GM12864 (cell line): ENCODE measurements at regions not wholly inside any gene's neighbourhood (a gene's known extent, or its start where the extent isn't known, plus 50 kb on each side); places are given as distances from the start of the nearest gene placed in this dataset.

Experiments
- DNase-seq: peaks from one replicate; pipeline ENCODE4 v3.0.0-alpha.2; 2011; ENCODE audit warnings: low read depth
- H3K4me3 ChIP-seq: 2 replicates; pipeline ENCODE4 v1.5.1; 2011; ENCODE audit warnings: mild to moderate bottlenecking, low read depth, low read length, control low read depth
- CTCF ChIP-seq: IDR thresholded peaks from 2 replicates; pipeline ENCODE4 v1.5.1; 2011; ENCODE audit warnings: low read depth, mild to moderate bottlenecking, moderate library complexity, low read length, control low read depth, inconsistent platforms; ENCODE audit errors: missing control alignments

- TF ChIP-seq CTCF = no peak
- H3K4me3 ChIP-seq = no peak overlapping the region
- DNase-seq = no peak
Observed at GRCh38 chr2:18664421-18664820, 75.1 kb upstream of the NT5C1B start.

GRCh38 chr2:18663861-18664260 lies 74.5 kb upstream of the NT5C1B start:
- DNase-seq = no peak
- TF ChIP-seq CTCF = no peak

GRCh38 chr2:18662689-18663088 lies 73.3 kb upstream of the NT5C1B start:
- H3K4me3 ChIP-seq = no peak overlapping the region
- TF ChIP-seq CTCF = no peak
- no peak for DNase-seq

More at GRCh38 chr2:18663861-18664260, 74.5 kb upstream of the NT5C1B start:
- no peak overlapping the region for H3K4me3 ChIP-seq

GRCh38 chr2:18659915-18660314 lies 70.5 kb upstream of the NT5C1B start:
- TF ChIP-seq CTCF = no peak
- no peak overlapping the region for H3K4me3 ChIP-seq
- no peak for DNase-seq

- DNase-seq = no peak
- no peak for TF ChIP-seq CTCF
- H3K4me3 ChIP-seq = no peak overlapping the region
Observed at GRCh38 chr2:18656048-18656447, 66.7 kb upstream of the NT5C1B start.

- TF ChIP-seq CTCF = no peak
- no peak for DNase-seq
- H3K4me3 ChIP-seq = no peak overlapping the region
Observed at GRCh38 chr2:18651842-18652774, 62.7 kb upstream of the NT5C1B start.

GRCh38 chr2:18650221-18650620 lies 60.9 kb upstream of the NT5C1B start:
- no peak overlapping the region for H3K4me3 ChIP-seq
- no peak for TF ChIP-seq CTCF
- DNase-seq = no peak
